A549 (cell line): ENCODE measurements at regions not wholly inside any gene's neighbourhood (a gene's known extent, or its start where the extent isn't known, plus 50 kb on each side); places are given as distances from the start of the nearest gene placed in this dataset.

Experiments
- ATAC-seq, 2 experiments: fragments of 200-7000 bp in 1 of 2; fragments of >200 bp in 1 of 2; cut with Nextera tagmentation in 1 of 2; cut with Tn5 transposase in 1 of 2; 3 replicates each; pipeline versions ENCODE4 v1.8.0 to v1.9.1; 2018 to 2020; ENCODE audit warnings: mild to moderate bottlenecking in 1 of 2, moderate library complexity in 1 of 2
- CTCF ChIA-PET: fragments of 300-600 bp; sonication (Branson Sonifier 250); formaldehyde crosslinking; extraction: SDS; loops from one replicate; lab custom pipeline; 2021; ENCODE audit warnings: antibody characterized with exemption, inconsistent platforms; lab: Yijun Ruan, JAX
- POLR2A ChIA-PET: fragments of 350-600 bp; formaldehyde crosslinking; extraction: SDS; loops from one replicate; lab custom pipeline; 2021; ENCODE audit warnings: antibody characterized with exemption, inconsistent platforms; lab: Yijun Ruan, JAX
- DNase-seq, 2 experiments: peaks; one replicate each; pipeline versions ENCODE4 v3.0.0 to v3.0.0-alpha.2; 2011 to 2016; ENCODE audit warnings: low read depth in 1 of 2, low spot score in 1 of 2
- FAIRE-seq: peaks from 2 replicates; lab custom pipeline; 2011; peaks lifted over from hg19 to GRCh38; lab: Jason Lieb, UNC
- H3K27ac ChIP-seq, 2 experiments: fragments of >200 bp; sonication (Bioruptor Twin); formaldehyde crosslinking; 3 replicates each; pipeline ENCODE4 v1.5.1; 2016 to 2017
- H3K4me1 ChIP-seq: fragments of >200 bp; sonication (Bioruptor Twin); formaldehyde crosslinking; 3 replicates; pipeline ENCODE4 v1.6.1; 2016
- H3K4me2 ChIP-seq: fragments of >200 bp; sonication (Bioruptor Twin); formaldehyde crosslinking; 3 replicates; pipeline ENCODE4 v1.6.1; 2016
- H3K4me3 ChIP-seq: fragments of >200 bp; sonication (Bioruptor Twin); formaldehyde crosslinking; 3 replicates; pipeline ENCODE4 v1.5.1; 2016
- H3K9me3 ChIP-seq: fragments of >200 bp; sonication (Bioruptor Twin); formaldehyde crosslinking; 3 replicates; pipeline ENCODE4 v1.6.1; 2016
- ATOH8 ChIP-seq: fragments of 250-450 bp; sonication (Bioruptor Pico); IDR thresholded peaks from 2 replicates; pipeline ENCODE4 v1.5.0; 2020; ENCODE audit warnings: low read depth, mild to moderate bottlenecking, moderate library complexity
- BCL3 ChIP-seq: fragments of >200 bp; sonication (Bioruptor Twin); formaldehyde crosslinking; IDR thresholded peaks from 3 replicates; pipeline ENCODE4 v1.6.1; 2016
- CBX8 ChIP-seq: fragments of 200-600 bp; sonication (generic); IDR thresholded peaks from 2 replicates; pipeline ENCODE4 v1.6.1; 2016
- CTCF ChIP-seq: fragments of >200 bp; sonication (Bioruptor Twin); formaldehyde crosslinking; IDR thresholded peaks from 3 replicates; pipeline ENCODE4 v1.5.1; 2016
- E2F6 ChIP-seq: IDR thresholded peaks from 2 replicates; pipeline ENCODE4 v1.6.1; 2012; ENCODE audit warnings: low read depth, borderline replicate concordance
- EHF ChIP-seq: fragments of 250-450 bp; sonication (Bioruptor Pico); IDR thresholded peaks from 2 replicates; pipeline ENCODE4 v1.5.0; 2020; ENCODE audit warnings: mild to moderate bottlenecking
- EP300 ChIP-seq, 2 experiments: fragments of >200 bp; sonication (Bioruptor Twin); formaldehyde crosslinking; IDR thresholded peaks; 2 replicates in 1 of 2; 3 replicates in 1 of 2; pipeline ENCODE4 v1.6.1; 2016 to 2017
- ESRRA ChIP-seq: fragments of 150-350 bp; IDR thresholded peaks from 2 replicates; pipeline ENCODE4 v1.6.1; 2014; ENCODE audit warnings: mild to moderate bottlenecking, low read length, borderline replicate concordance
- FOSB ChIP-seq: fragments of 250-450 bp; sonication (Bioruptor Pico); IDR thresholded peaks from 2 replicates; pipeline ENCODE4 v1.5.0; 2020; ENCODE audit warnings: mild to moderate bottlenecking, moderate library complexity
- HDAC2 ChIP-seq: fragments of 200-600 bp; sonication (generic); IDR thresholded peaks from 2 replicates; pipeline ENCODE4 v1.6.1; 2016
- HEYL ChIP-seq: fragments of 250-450 bp; sonication (Bioruptor Pico); IDR thresholded peaks from 2 replicates; pipeline ENCODE4 v1.8.0; 2021; ENCODE audit warnings: mild to moderate bottlenecking, moderate library complexity
- HOXA7 ChIP-seq: fragments of 250-450 bp; sonication (Bioruptor Pico); IDR thresholded peaks from 2 replicates; pipeline ENCODE4 v1.5.0; 2020; ENCODE audit warnings: mild to moderate bottlenecking, moderate library complexity
- HOXB13 ChIP-seq: fragments of 250-450 bp; sonication (Bioruptor Pico); IDR thresholded peaks from 2 replicates; pipeline ENCODE4 v1.5.0; 2020; ENCODE audit warnings: low read depth, mild to moderate bottlenecking, moderate library complexity
- HOXB5 ChIP-seq: fragments of 250-450 bp; sonication (Bioruptor Pico); IDR thresholded peaks from 2 replicates; pipeline ENCODE4 v1.5.0; 2020; ENCODE audit warnings: mild to moderate bottlenecking, moderate library complexity
- JUN ChIP-seq, 2 experiments: fragments of >200 bp; sonication (Bioruptor Twin); formaldehyde crosslinking; IDR thresholded peaks; 2 replicates in 1 of 2; 3 replicates in 1 of 2; pipeline ENCODE4 v1.6.1; 2016 to 2017
- JUNB ChIP-seq: fragments of >200 bp; sonication (Bioruptor Twin); formaldehyde crosslinking; IDR thresholded peaks from 2 replicates; pipeline ENCODE4 v1.6.1; 2016
- KDM5A ChIP-seq: fragments of 200-600 bp; sonication (generic); IDR thresholded peaks from 2 replicates; pipeline ENCODE4 v1.6.1; 2016; ENCODE audit warnings: antibody characterized with exemption, mild to moderate bottlenecking
- MAZ ChIP-seq: fragments of 150-350 bp; IDR thresholded peaks from 2 replicates; pipeline ENCODE4 v1.6.1; 2014; ENCODE audit warnings: antibody characterized with exemption, low read depth, low read length, borderline replicate concordance
- NPAS2 ChIP-seq: fragments of 250-450 bp; sonication (Bioruptor Pico); IDR thresholded peaks from 2 replicates; pipeline ENCODE4 v1.8.0; 2022; ENCODE audit warnings: mild to moderate bottlenecking, moderate library complexity, borderline replicate concordance
- NR3C1 ChIP-seq: fragments of >200 bp; sonication (Bioruptor Twin); formaldehyde crosslinking; IDR thresholded peaks from 3 replicates; pipeline ENCODE4 v1.6.1; 2017
- PHF8 ChIP-seq: fragments of 200-600 bp; sonication (generic); IDR thresholded peaks from 2 replicates; pipeline ENCODE4 v1.6.1; 2016; ENCODE audit warnings: low read depth, mild to moderate bottlenecking, antibody characterized with exemption, moderate library complexity, borderline replicate concordance
- RNF2 ChIP-seq: fragments of 200-600 bp; sonication (generic); IDR thresholded peaks from 2 replicates; pipeline ENCODE4 v1.6.1; 2016; ENCODE audit warnings: low read depth, mild to moderate bottlenecking, antibody characterized with exemption, moderate library complexity, borderline replicate concordance
- SMC3 ChIP-seq: fragments of >200 bp; sonication (Bioruptor Twin); formaldehyde crosslinking; IDR thresholded peaks from 3 replicates; pipeline ENCODE4 v1.6.1; 2018; ENCODE audit warnings: inconsistent platforms
- SREBF2 ChIP-seq: fragments of 450-650 bp; IDR thresholded peaks from 2 replicates; pipeline ENCODE4 v1.6.1; 2014; ENCODE audit warnings: mild to moderate bottlenecking, moderate library complexity
- TFCP2L1 ChIP-seq: fragments of 250-450 bp; sonication (Bioruptor Pico); IDR thresholded peaks from 2 replicates; pipeline ENCODE4 v1.5.0; 2021; ENCODE audit warnings: mild to moderate bottlenecking
- TP53 ChIP-seq: fragments of 250-450 bp; sonication (Bioruptor Pico); IDR thresholded peaks from 2 replicates; pipeline ENCODE4 v1.5.0; 2021; ENCODE audit warnings: mild to moderate bottlenecking, moderate library complexity
- ZC3H11A ChIP-seq: fragments of 450-650 bp; IDR thresholded peaks from 2 replicates; pipeline ENCODE4 v1.6.1; 2014; ENCODE audit warnings: antibody characterized with exemption, mild to moderate bottlenecking
- ZSCAN20 ChIP-seq: fragments of 250-450 bp; sonication (Bioruptor Pico); IDR thresholded peaks from 2 replicates; pipeline ENCODE4 v1.8.0; 2022; ENCODE audit warnings: mild to moderate bottlenecking, moderate library complexity
- WGBS: methylation state at CpG from one replicate; pipeline ENCODE4 v1.1.6; 2017; ENCODE audit errors: missing lambda C conversion rate; 5-methylcytosine and 5-hydroxymethylcytosine counted together

GRCh38 chr5:123806644-123807043, 294.7 kb downstream of the CSNK1G3 start:
- ATAC-seq, result no peak
- H3K9me3 ChIP-seq, result no peaks in the 10 kb centered on the region
- CTCF ChIA-PET, result no interaction called here
- TF ChIP-seq SREBF2, result no peak
- TF ChIP-seq EP300 (IDR thresholded peaks at IDR 0.05), result no peak
- TF ChIP-seq EHF (CRISPR knock-in tag), result no peak
- no peak for TF ChIP-seq SMC3
- TF ChIP-seq ZC3H11A, result no peak
- no peak for TF ChIP-seq RNF2
- TF ChIP-seq MAZ, result no peak
- TF ChIP-seq CTCF, result no peak
- no peak for TF ChIP-seq HOXA7 (CRISPR knock-in tag)
- TF ChIP-seq NR3C1, result no peak
- no peak for TF ChIP-seq KDM5A
- TF ChIP-seq JUNB, result no peak
- TF ChIP-seq HDAC2, result no peak
- no peak for TF ChIP-seq E2F6
- TF ChIP-seq PHF8, result no peak
- no peak for TF ChIP-seq CBX8
- TF ChIP-seq ESRRA, result no peak
- no peak for TF ChIP-seq HEYL
- no peak for TF ChIP-seq BCL3
- TF ChIP-seq JUN (IDR thresholded peaks at IDR 0.05), result no peak
- TF ChIP-seq, all 56 proteins: peak for 0
- no peak overlapping the region for H3K4me2 ChIP-seq
- DNase-seq (no peak), FAIRE-seq (no peak)
- H3K27ac ChIP-seq, result no peak overlapping the region
- H3K4me1 ChIP-seq, result peaks cover 12% of the 10 kb centered on the region; the same call in 1 of the 3 replicates
- POLR2A ChIA-PET, result no interaction called here
- H3K4me3 ChIP-seq, result no peak overlapping the region
- 62% methylated on average over 1 of the region's 1 CpG for WGBS

GRCh38 chr5:123805300-123805699, 293.3 kb downstream of the CSNK1G3 start:
- POLR2A ChIA-PET, result no interaction called here
- no peak for ATAC-seq
- Histone ChIP-seq H3K4me3 (no peak overlapping the region), H3K9me3 (no peaks in the 10 kb centered on the region), H3K27ac (no peak overlapping the region), H3K4me2 (no peak overlapping the region), H3K4me1 (peaks cover 4% of the 10 kb centered on the region; the same call in 1 of the 3 replicates)
- TF ChIP-seq HOXB5 (no peak), TFCP2L1 (no peak), NR3C1 (no peak), ZSCAN20 (no peak), ATOH8 (no peak), HOXB13 (no peak), FOSB (CRISPR knock-in tag) (no peak), TP53 (no peak), NPAS2 (CRISPR knock-in tag) (no peak)
- CTCF ChIA-PET, result no interaction called here
- no peak for DNase-seq
- no peak for FAIRE-seq
